ENCODE measurements at regions not wholly inside any gene's neighbourhood (a gene's known extent, or its start where the extent isn't known, plus 50 kb on each side); places are given as distances from the start of the nearest gene placed in this dataset.
A peak's percentile ranks its signal among the peaks of the same experiment; 100 is the strongest.
"Not testable (repeated sequence)": the region's sequence is repeated elsewhere in the genome, so short reads cannot be mapped to it uniquely, and the experiment has no call there.

- no peak for DNase-seq (ENCODE audit: low read depth)
Observed at GRCh38 chr12:31906557-31907301, 52.5 kb upstream of the RESF1 start.

GRCh38 chr12:31903025-31903424 is 56.2 kb upstream of the RESF1 start:
- no peak for DNase-seq (ENCODE audit: low read depth)

DNA sequence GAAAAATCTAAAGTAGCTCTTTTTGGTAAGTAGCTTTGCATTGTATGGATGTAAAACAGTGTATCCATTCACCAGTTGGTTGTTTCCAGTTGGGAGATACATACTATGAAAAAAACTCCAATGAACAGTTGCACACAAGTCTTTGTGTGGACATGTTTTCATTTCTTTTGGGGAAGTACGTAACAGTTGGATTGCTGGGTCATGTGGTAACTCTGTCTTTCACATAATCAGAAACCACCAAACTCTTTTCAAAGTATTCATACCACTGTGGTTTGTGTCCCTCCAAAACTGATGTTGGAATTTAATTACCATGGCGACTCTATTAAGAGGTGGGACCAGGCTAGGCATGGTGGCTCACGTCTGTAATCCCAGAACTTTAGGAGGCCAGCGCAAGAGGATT is 58.9 kb upstream of the RESF1 start:
- peak; percentile 1 for DNase-seq (ENCODE audit: low read depth)

- no peak for DNase-seq (ENCODE audit: low read depth)
Observed at GRCh38 chr12:31899109-31899508, 60.1 kb upstream of the RESF1 start.

DNA sequence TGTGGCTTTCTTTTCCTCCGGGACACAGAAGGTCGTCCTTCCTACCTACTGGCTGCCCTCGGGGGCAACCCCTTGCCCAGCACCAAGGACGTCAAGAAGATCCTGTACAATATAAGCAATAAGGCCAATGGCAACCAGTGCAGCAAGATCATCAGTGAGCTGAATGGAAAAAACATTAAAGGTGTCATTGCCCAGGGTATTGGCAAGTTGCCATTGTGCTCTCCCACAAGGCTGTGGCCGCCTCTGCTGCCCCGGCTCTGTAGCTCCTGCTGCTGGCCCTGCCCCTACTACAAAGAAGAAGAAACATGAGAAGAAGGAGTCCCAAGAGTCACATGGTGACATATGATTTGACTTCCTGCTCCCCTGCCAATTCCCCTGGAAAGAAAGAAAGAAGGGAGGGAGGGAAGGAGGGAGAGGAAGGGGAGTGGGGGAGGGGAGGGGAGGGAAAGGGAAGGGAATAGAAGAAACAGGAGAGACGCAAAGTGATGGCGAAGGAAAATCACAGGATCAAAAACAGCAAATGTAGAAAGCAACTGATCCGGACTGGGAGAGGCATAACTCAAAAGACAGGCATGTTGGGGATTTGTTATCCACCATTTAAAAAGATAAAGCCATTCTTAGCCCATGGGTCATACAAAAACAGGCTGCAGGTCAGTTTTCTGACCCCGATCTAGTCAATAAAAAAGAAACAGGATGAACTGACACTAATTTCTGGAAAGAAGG is 61.3 kb upstream of the RESF1 start:
- peak; percentile 25 for DNase-seq (ENCODE audit: low read depth)

GRCh38 chr12:31897092-31897491 is 62.1 kb upstream of the RESF1 start:
- not testable (repeated sequence) for DNase-seq (ENCODE audit: low read depth)

DNA sequence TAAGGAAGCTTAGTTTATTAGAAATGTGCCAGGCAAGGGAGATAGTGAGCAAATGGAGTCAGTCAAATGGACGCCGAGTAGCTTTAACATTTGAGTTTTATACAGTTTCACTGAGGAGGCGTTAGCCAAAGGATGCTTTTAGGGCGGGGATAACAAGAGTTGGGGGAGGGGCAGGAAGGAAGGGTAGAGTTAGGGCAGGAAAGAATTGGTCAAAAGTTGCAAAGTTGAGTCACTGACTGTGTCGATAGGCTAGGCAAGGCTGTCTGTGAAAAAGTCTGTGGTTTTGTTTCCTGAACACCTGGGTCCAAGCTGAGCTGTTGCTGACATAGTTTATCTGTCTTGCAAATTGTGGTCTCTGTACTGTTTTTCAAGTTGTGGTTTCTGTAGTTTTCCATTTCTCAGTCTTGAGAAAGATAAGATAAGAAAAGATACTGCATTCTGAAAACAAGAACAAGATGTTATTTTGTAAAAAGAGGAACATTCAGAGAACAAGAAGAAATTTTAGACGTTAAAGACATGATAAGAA is 62.6 kb upstream of the RESF1 start:
- no peak for DNase-seq (ENCODE audit: low read depth)

DNA sequence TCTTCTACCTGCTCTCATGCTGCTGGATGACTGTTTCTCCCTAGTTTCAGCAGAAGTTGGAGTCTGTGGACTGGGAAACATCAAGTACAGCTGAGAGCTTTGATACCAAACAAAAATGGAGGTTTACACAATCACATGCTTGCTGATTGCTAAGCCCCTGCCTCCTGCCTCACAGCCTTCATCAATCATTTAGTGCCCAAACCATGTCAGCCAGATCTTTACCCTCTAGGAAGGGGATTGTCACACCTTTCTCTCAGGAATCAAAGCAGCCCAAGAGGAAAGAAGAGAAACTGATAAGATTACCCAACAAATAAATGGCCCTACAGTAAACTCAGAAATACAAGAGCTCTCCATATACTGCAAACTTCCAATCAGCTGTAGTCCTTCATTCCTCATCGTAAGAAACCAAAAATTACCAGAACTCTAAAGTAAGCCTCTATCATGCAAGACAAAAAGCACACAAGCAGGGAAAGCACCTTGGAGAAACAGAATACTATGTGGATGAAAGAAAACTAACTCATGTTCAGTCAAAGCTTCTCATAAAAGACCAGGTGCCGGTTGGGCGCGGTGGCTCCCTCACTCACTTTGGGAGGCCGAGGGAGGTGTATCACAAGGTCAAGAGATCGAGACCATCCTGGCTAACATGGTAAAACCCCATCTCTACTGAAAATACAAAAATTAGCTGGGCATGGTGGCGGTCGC is 63.6 kb upstream of the RESF1 start:
- no peak for DNase-seq (ENCODE audit: low read depth)

DNA sequence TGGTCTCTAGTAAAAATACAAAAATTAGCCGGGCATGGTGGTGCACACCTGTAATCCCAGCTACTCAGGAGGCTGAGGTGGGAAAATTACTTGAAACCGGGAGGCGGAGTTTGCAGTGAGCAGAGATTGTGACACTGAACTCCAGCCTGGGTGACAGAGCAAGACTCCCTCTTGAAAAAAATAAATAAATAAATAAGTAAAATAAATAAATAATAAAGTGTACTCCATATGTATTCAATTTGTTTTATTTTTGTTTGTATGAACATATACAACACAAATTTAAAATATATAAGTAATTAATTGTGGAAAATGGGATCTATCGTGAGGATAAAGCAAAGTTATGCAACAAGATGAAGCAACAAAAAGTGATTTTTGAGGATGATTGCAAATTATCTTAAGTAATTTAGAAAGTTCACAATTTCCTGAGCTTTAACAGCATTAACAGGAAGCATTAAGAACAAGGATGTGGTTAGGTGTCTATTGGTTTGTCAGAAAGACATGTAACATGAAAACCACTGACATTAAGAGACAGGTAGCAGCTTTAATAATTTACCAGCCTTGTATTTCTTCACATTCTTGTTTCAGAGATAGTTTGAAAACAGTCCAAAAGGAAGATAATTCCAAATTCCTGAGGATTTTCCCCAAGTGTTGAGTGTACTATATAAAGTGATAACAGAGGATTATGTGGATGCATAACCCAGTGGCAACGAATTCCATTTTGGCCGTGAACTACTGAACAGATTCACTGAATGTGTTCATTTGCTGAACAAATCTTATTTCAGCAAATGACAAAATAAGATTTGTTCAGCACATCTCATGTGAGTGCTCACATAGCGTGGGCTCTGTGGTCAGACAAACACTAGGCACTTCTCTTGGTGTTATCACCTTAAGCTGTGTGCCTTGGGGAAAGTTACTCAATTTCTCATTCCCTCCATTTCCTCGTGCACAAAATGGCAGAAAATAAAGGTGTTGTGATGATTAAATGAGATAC is 68.6 kb upstream of the RESF1 start:
- DNase-seq (ENCODE audit: low read depth), result no peak

- DNase-seq (ENCODE audit: low read depth), result no peak
Observed at GRCh38 chr12:31887109-31887811, 72.0 kb upstream of the RESF1 start.

- DNase-seq (ENCODE audit: low read depth), result not testable (repeated sequence)
Observed at GRCh38 chr12:31882682-31883081, 76.5 kb upstream of the RESF1 start.

DNA sequence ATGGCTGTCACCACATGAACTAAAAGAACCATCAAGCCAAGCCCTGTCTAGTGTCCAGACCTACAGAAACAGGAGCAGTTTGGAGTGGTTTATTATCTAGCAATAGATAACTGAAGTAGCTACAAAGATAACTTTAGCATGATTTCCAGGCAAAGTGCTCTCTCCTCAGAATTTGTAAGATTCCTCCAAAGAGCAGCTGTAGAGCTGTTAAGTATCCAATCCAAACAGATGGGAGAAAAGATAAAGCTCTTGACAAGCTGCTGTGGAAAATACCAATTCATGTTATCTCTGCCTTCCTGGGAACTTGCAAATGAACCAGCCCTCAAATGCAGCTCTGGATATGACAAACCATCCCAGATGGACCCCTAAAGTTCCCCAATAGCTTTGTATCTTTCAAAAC is 78.9 kb upstream of the RESF1 start:
- peak; percentile 29 for DNase-seq (ENCODE audit: low read depth)

GRCh38 chr12:31877884-31878283 is 81.3 kb upstream of the RESF1 start:
- DNase-seq (ENCODE audit: low read depth), result no peak

GRCh38 chr12:31876568-31877424 is 82.4 kb upstream of the RESF1 start:
- DNase-seq (ENCODE audit: low read depth), result no peak

DNA sequence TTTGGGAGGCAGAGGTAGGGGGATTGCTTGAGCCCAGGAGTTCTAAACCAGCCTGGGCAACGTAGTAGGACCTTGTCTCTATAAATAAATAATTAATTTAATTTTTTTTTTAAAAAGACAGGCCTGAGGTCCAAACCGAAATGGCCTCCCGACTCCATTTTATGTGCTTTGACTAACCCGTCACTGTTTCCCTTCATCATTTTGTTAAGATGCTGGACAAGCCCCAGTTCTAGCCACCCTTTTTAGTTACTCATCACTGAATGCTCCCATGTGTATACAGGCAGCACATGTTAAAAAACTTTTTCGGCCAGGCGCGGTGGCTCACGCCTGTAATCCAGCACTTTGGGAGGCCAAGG is 83.6 kb upstream of the RESF1 start:
- no peak for DNase-seq (ENCODE audit: low read depth)

- DNase-seq (ENCODE audit: low read depth), result peak; percentile 80
Observed at GRCh38 chr12:31874961-31875608, 84.1 kb upstream of the RESF1 start.

DNA sequence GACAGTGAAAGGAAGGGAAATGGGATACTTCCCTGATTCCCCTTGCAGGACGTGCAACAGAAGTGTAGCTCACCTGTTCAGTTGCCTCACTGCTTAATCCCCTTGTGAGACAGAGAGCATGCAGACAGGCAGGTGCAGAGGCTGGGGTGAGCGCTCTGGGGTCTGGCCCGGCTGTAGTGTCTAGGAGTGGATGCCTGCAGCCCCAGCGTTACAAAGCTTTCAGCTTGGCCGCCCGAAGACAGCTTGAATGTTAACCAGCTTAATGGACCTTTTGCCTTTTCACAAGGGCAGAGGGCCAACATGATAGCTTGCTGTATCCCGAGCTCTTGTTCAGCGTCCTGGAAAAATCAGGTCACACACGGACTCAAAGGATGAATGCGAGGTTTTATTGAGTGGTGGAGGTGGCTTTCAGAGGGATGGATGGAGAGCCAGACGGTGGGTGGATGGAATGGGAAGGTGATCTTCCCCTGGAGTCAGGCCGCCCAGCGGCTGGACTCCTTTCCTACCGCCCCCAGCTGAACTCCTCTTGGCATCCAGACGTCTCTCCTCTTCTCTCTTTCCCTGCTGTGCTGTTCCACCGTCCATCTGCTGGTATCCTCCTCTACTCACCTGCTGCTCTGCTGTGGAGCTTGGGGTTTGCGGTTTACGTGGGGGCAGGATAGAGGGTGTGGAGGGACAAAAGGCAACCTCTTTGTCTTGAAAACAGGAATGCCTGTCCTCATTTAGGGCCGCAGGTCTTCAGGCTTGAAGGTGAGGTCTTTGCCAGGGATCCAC is 86.2 kb upstream of the RESF1 start:
- no peak for DNase-seq (ENCODE audit: low read depth)

GRCh38 chr12:31869972-31870371 is 89.2 kb upstream of the RESF1 start:
- no peak for DNase-seq (ENCODE audit: low read depth)

- DNase-seq (ENCODE audit: low read depth), result peak; percentile 46
Observed at GRCh38 chr12:31868965-31869364, 90.2 kb upstream of the RESF1 start.
